H1 (cell line): ENCODE measurements at regions not wholly inside any gene's neighbourhood (a gene's known extent, or its start where the extent isn't known, plus 50 kb on each side); places are given as distances from the start of the nearest gene placed in this dataset.

Experiments
- ASH2L ChIP-seq: fragments of 200-600, 300-600 bp; sonication (generic); IDR thresholded peaks from one replicate; pipeline ENCODE4 v1.7.1; 2017; ENCODE audit warnings: low read length
- CHD2 ChIP-seq: IDR thresholded peaks from 2 replicates; pipeline ENCODE4 v1.6.1; 2012; ENCODE audit warnings: low read length, improper control_type of control experiment
- CREB1 ChIP-seq: IDR thresholded peaks from 2 replicates; pipeline ENCODE4 v1.6.1; 2012; ENCODE audit warnings: inconsistent platforms
- CTCF ChIP-seq, 3 experiments: IDR thresholded peaks; 1 replicate in 2 of 3; 2 replicates in 1 of 3; pipeline versions ENCODE4 v1.5.1 to v1.6.1; 2011; ENCODE audit warnings: low read length in 3 of 3, mild to moderate bottlenecking in 3 of 3, inconsistent platforms in 2 of 3, low read depth in 1 of 3, moderate library complexity in 1 of 3; ENCODE audit not compliant: insufficient read depth in 1 of 3; ENCODE audit errors: control extremely low read depth in 1 of 3
- YY1 ChIP-seq: IDR thresholded peaks from 2 replicates; pipeline ENCODE4 v1.6.1; 2011; ENCODE audit warnings: low read depth, mild to moderate bottlenecking, low read length

GRCh38 chr10:61112771-61113170, 168.8 kb upstream of the RHOBTB1 start:
- no peak for TF ChIP-seq CHD2
- TF ChIP-seq CTCF (IDR thresholded peaks at IDR 0.05; ENCODE audit: control extremely low read depth in 1 of 3, insufficient read depth in 1 of 3, low read depth in 1 of 3, low read length in 3 of 3) = no peak
- no peak for TF ChIP-seq YY1
- no peak for TF ChIP-seq CREB1
- no peak for TF ChIP-seq ASH2L
